HG03159 (cell line): ENCODE measurements at regions not wholly inside any gene's neighbourhood (a gene's known extent, or its start where the extent isn't known, plus 50 kb on each side); places are given as distances from the start of the nearest gene placed in this dataset.

Experiments used
- ATAC-seq: cut with Tn5 transposase; IDR thresholded peaks from one replicate; pipeline ENCODE4 v1.9.1; 2021; ENCODE audit warnings: mild to moderate bottlenecking, moderate library complexity; ENCODE audit not compliant: unreplicated experiment

GRCh38 chr11:91264481-91264880 is 960.1 kb upstream of the FAT3 start:
- ATAC-seq: no peak

- ATAC-seq: no peak
Measured at GRCh38 chr11:91263496-91264365, 960.9 kb upstream of the FAT3 start.

- ATAC-seq: no peak
Measured at GRCh38 chr11:91261513-91261912, 963.1 kb upstream of the FAT3 start.

GRCh38 chr11:91258876-91259275 is 965.7 kb upstream of the FAT3 start:
- ATAC-seq: no peak

- no peak for ATAC-seq
Measured at GRCh38 chr11:91257667-91258066, 967.0 kb upstream of the FAT3 start.

- peak; percentile 75 for ATAC-seq
Measured at GRCh38 chr11:91248199-91248807, 976.3 kb upstream of the FAT3 start.

- no peak for ATAC-seq
Measured at GRCh38 chr11:91247009-91247735, 977.4 kb upstream of the FAT3 start.

- no peak for ATAC-seq
Measured at GRCh38 chr11:91244912-91245311, 979.7 kb upstream of the FAT3 start.

GRCh38 chr11:91243630-91244029 is 981.0 kb upstream of the FAT3 start:
- no peak for ATAC-seq

GRCh38 chr11:91243051-91243450 is 981.6 kb upstream of the FAT3 start:
- ATAC-seq: no peak

GRCh38 chr11:91241226-91241625 is 983.4 kb upstream of the FAT3 start:
- ATAC-seq: no peak

GRCh38 chr11:91239359-91239758 is 985.3 kb upstream of the FAT3 start:
- ATAC-seq: no peak

- no peak for ATAC-seq
Measured at GRCh38 chr11:91231226-91231625, 993.4 kb upstream of the FAT3 start.

- no peak for ATAC-seq
Measured at GRCh38 chr11:91230647-91231046, 994.0 kb upstream of the FAT3 start.

- no peak for ATAC-seq
Measured at GRCh38 chr11:91222830-91223229, 1000.0 kb upstream of the CHORDC1 start.

- no peak for ATAC-seq
Measured at GRCh38 chr11:91220476-91221202, 997.8 kb upstream of the CHORDC1 start.

- no peak for ATAC-seq
Measured at GRCh38 chr11:91219535-91219934, 996.7 kb upstream of the CHORDC1 start.

GRCh38 chr11:91209751-91210150 is 986.9 kb upstream of the CHORDC1 start:
- ATAC-seq: no peak

- ATAC-seq: no peak
Measured at GRCh38 chr11:91209306-91209705, 986.5 kb upstream of the CHORDC1 start.

GRCh38 chr11:91199866-91200265 is 977.0 kb upstream of the CHORDC1 start:
- ATAC-seq: no peak

- no peak for ATAC-seq
Measured at GRCh38 chr11:91194546-91194945, 971.7 kb upstream of the CHORDC1 start.
